GM12878 (cell line): ENCODE measurements at regions not wholly inside any gene's neighbourhood (a gene's known extent, or its start where the extent isn't known, plus 50 kb on each side); places are given as distances from the start of the nearest gene placed in this dataset.

ENCODE experiments used
- ATAC-seq: fragments of 200-7000 bp; cut with Tn5 transposase; 3 replicates; pipeline ENCODE4 v1.9.1; 2020; ENCODE audit warnings: mild to moderate bottlenecking, moderate library complexity
- BruUV-seq: library from RNA; stranded (reverse); fragments of 400-500 nt; replicated peaks from 2 replicates; lab custom pipeline; 2021; lab: Mats Ljungman, UMichigan
- CTCF ChIA-PET: fragments of 300-600 bp; sonication (Branson Sonifier 250); formaldehyde crosslinking; extraction: SDS; loops from one replicate; lab custom pipeline; 2021; ENCODE audit warnings: inconsistent platforms; lab: Yijun Ruan, JAX
- POLR2A ChIA-PET: fragments of 350-600 bp; formaldehyde crosslinking; extraction: SDS; loops from one replicate; lab custom pipeline; 2021; ENCODE audit warnings: inconsistent platforms; lab: Charles Lee
- RAD21 ChIA-PET: fragments of 300-600 bp; sonication (Branson Sonifier 250); formaldehyde crosslinking; loops from one replicate; lab custom pipeline; 2023; ENCODE audit warnings: antibody characterized with exemption; ENCODE audit not compliant: unreplicated experiment; lab: Charles Lee
- SMC1A ChIA-PET: fragments of 300-600 bp; sonication (Branson Sonifier 250); formaldehyde crosslinking; loops from one replicate; lab custom pipeline; 2023; ENCODE audit not compliant: unreplicated experiment, uncharacterized antibody; lab: Charles Lee
- DNase-seq: peaks from one replicate; pipeline ENCODE4 v3.0.0-alpha.2; 2011; ENCODE audit warnings: low read depth, low spot score
- FAIRE-seq: peaks from 3 replicates; lab custom pipeline; 2011; peaks lifted over from hg19 to GRCh38; lab: Jason Lieb, UNC
- H2AFZ ChIP-seq: 2 replicates; pipeline ENCODE4 v1.6.0; 2011; ENCODE audit warnings: low read depth, low read length, control low read depth; ENCODE audit not compliant: control insufficient read depth
- H3K27ac ChIP-seq: 2 replicates; pipeline ENCODE4 v1.5.1; 2011; ENCODE audit warnings: control low read depth; ENCODE audit not compliant: control insufficient read depth, insufficient read depth
- H3K27me3 ChIP-seq, 2 experiments: replicated peaks in 1 of 2; 2 replicates each; pipeline versions ENCODE4 v1.6.0 to v1.6.1; 2011; ENCODE audit warnings: low read length in 1 of 2; ENCODE audit not compliant: control insufficient read depth in 2 of 2, insufficient read depth in 2 of 2
- H3K36me3 ChIP-seq, 2 experiments: 2 replicates each; pipeline ENCODE4 v1.5.1; 2011; ENCODE audit warnings: low read length in 1 of 2; ENCODE audit not compliant: control insufficient read depth in 2 of 2, insufficient read depth in 2 of 2
- H3K4me1 ChIP-seq: 2 replicates; pipeline ENCODE4 v1.6.1; 2011; ENCODE audit warnings: mild to moderate bottlenecking, low read length, moderate library complexity, mixed read lengths; ENCODE audit not compliant: control insufficient read depth, insufficient read depth
- H3K4me2 ChIP-seq: 2 replicates; pipeline ENCODE4 v1.6.0; 2011; ENCODE audit warnings: control low read depth; ENCODE audit not compliant: control insufficient read depth, insufficient read depth
- H3K4me3 ChIP-seq: fragments of 200-600 bp; sonication (generic); 2 replicates; pipeline ENCODE4 v1.5.1; 2016
- H3K79me2 ChIP-seq: 2 replicates; pipeline ENCODE4 v1.6.0; 2011; ENCODE audit warnings: low read length; ENCODE audit not compliant: control insufficient read depth, insufficient read depth
- H3K9ac ChIP-seq: 2 replicates; pipeline ENCODE4 v1.8.0; 2011; ENCODE audit warnings: low read length, control low read depth, mixed read lengths; ENCODE audit not compliant: control insufficient read depth, insufficient read depth
- H3K9me3 ChIP-seq: replicated peaks from 3 replicates; pipeline ENCODE4 v1.5.1; 2011; ENCODE audit warnings: mild to moderate bottlenecking, low read length; ENCODE audit not compliant: control insufficient read depth, insufficient read depth
- H4K20me1 ChIP-seq: 2 replicates; pipeline ENCODE4 v1.6.0; 2011; ENCODE audit not compliant: control insufficient read depth, insufficient read depth
- CHD1 ChIP-seq: IDR thresholded peaks from 2 replicates; pipeline ENCODE4 v1.6.1; 2012; ENCODE audit warnings: low read depth, low read length, improper control_type of control experiment
- CTCF ChIP-seq, 3 experiments: IDR thresholded peaks in 2 of 3; conservative IDR thresholded peaks in 1 of 3; 2 replicates each; pipeline ENCODE4 v1.5.1; 2011; ENCODE audit warnings: low read depth in 3 of 3, low read length in 3 of 3, mild to moderate bottlenecking in 3 of 3, control low read depth in 2 of 3, moderate library complexity in 2 of 3, inconsistent platforms in 1 of 3, mixed read lengths in 1 of 3; ENCODE audit not compliant: control insufficient read depth in 2 of 3, insufficient read depth in 1 of 3; ENCODE audit errors: extremely low read depth in 1 of 3
- POLR2AphosphoS2 ChIP-seq: IDR thresholded peaks from 2 replicates; pipeline ENCODE4 v1.6.1; 2011; ENCODE audit warnings: low read depth, mild to moderate bottlenecking, low read length, improper control_type of control experiment, moderate library complexity
- POLR2AphosphoS5 ChIP-seq: IDR thresholded peaks from 2 replicates; pipeline ENCODE4 v1.6.1; 2011; ENCODE audit warnings: mild to moderate bottlenecking, low read length, inconsistent platforms
- RAD21 ChIP-seq: IDR thresholded peaks from 2 replicates; pipeline ENCODE4 v1.6.1; 2011; ENCODE audit warnings: mild to moderate bottlenecking, low read depth, low read length, moderate library complexity; ENCODE audit not compliant: insufficient read depth
- SMC3 ChIP-seq: IDR thresholded peaks from 2 replicates; pipeline ENCODE4 v1.6.1; 2011; ENCODE audit warnings: low read length, improper control_type of control experiment, borderline replicate concordance
- SPI1 ChIP-seq: IDR thresholded peaks from 2 replicates; pipeline ENCODE4 v1.6.1; 2011; ENCODE audit warnings: low read depth, mild to moderate bottlenecking, low read length, moderate library complexity, borderline replicate concordance; ENCODE audit not compliant: insufficient read depth
- YY1 ChIP-seq: IDR thresholded peaks from 2 replicates; pipeline ENCODE4 v1.6.1; 2011; ENCODE audit warnings: low read depth, mild to moderate bottlenecking, low read length
- WGBS: methylation state at CpG from one replicate; pipeline ENCODE4 v1.1.6; 2016; ENCODE audit warnings: low lambda C conversion rate; ENCODE audit not compliant: insufficient replicate concordance, insufficient coverage; ENCODE audit errors: missing lambda C conversion rate; 5-methylcytosine and 5-hydroxymethylcytosine counted together
- in situ Hi-C: fragments of 300-500 bp; cut with MboI; formaldehyde crosslinking; loops from 9 replicates; pipeline ENCODE4 v1.14.3; 2018; ENCODE audit warnings: mixed read lengths
- intact Hi-C: fragments of 100-400 bp; cut with micrococcal nuclease; formaldehyde crosslinking; loops from one replicate; pipeline ENCODE4 v1.14.2; 2022; ENCODE audit not compliant: unreplicated experiment

GRCh38 chr12:87849074-87849473 is 180.1 kb downstream of the C12orf50 start (continued):
- TF ChIP-seq POLR2AphosphoS2, result no peak

GRCh38 chr12:87848248-87848868 is 180.8 kb downstream of the C12orf50 start:
- ATAC-seq (peak; percentile 74), FAIRE-seq (peak; percentile 93), DNase-seq (peak; percentile 12)
- no peaks in the 10 kb centered on the region; a peak in 1 of 4 replicates for H3K27me3 ChIP-seq
- RAD21 ChIA-PET, result interaction anchor here (1.6 kb wide), 2 partner anchors 8 to 1925 kb away, joined by 4 to 5 read pairs; no protein-coding TSS in a partner anchor
- H3K27ac ChIP-seq, result no peak overlapping the region
- no peaks in the 10 kb centered on the region for H3K4me1 ChIP-seq
- no TSS peak for BruUV-seq
- no peaks in the 10 kb centered on the region for H4K20me1 ChIP-seq
- H3K9me3 ChIP-seq, result no peaks in the 10 kb centered on the region
- H2AFZ ChIP-seq, result no peak overlapping the region
- in situ Hi-C loops, result no loop called here
- H3K79me2 ChIP-seq, result no peaks in the 10 kb centered on the region
- no peaks in the 10 kb centered on the region for H3K36me3 ChIP-seq
- POLR2A ChIA-PET, result no interaction called here
- TF ChIP-seq RAD21 (peak; percentile 81), CHD1 (no peak), SMC3 (peak; percentile 69), CTCF (IDR thresholded peaks at IDR 0.05 in 2 of 3, conservative IDR thresholded peaks at IDR 0.05 in 1 of 3; ENCODE audit: control insufficient read depth in 2 of 3, extremely low read depth in 1 of 3, insufficient read depth in 1 of 3, low read depth in 3 of 3, low read length in 3 of 3) (peak; percentile 60 to 72 (median 67); a peak in 5 of 6 replicates), SPI1 (peak; percentile 66; the same call in 1 of the 2 replicates), POLR2AphosphoS5 (no peak), YY1 (peak; percentile 67; the same call in 1 of the 2 replicates)
- intact Hi-C loops, result loop anchor here (2.0 to 5.0 kb wide), 4 partner anchors 486 to 1926 kb away; no protein-coding TSS in a partner anchor
- WGBS, result 0% methylated on average over 2 of the region's 2 CpGs
- no peak overlapping the region for H3K4me3 ChIP-seq
- CTCF ChIA-PET, result interaction anchor here (0.6 to 2.0 kb wide), 18 partner anchors 8 to 1927 kb away, joined by 3 to 11 read pairs (median 4); no protein-coding TSS in a partner anchor
- no peak overlapping the region for H3K4me2 ChIP-seq
- SMC1A ChIA-PET, result interaction anchor here (0.6 to 1.2 kb wide), 6 partner anchors 8 to 577 kb away, joined by 3 read pairs; no protein-coding TSS in a partner anchor
- H3K9ac ChIP-seq, result no peak overlapping the region
